GM12878 (cell line): ENCODE measurements at regions not wholly inside any gene's neighbourhood (a gene's known extent, or its start where the extent isn't known, plus 50 kb on each side); places are given as distances from the start of the nearest gene placed in this dataset.

Experiments used
- ATAC-seq: fragments of 200-7000 bp; cut with Tn5 transposase; 3 replicates; pipeline ENCODE4 v1.9.1; 2020; ENCODE audit warnings: mild to moderate bottlenecking, moderate library complexity
- BruUV-seq: library from RNA; stranded (reverse); fragments of 400-500 nt; replicated peaks from 2 replicates; lab custom pipeline; 2021; lab: Mats Ljungman, UMichigan
- CTCF ChIA-PET: fragments of 300-600 bp; sonication (Branson Sonifier 250); formaldehyde crosslinking; extraction: SDS; loops from one replicate; lab custom pipeline; 2021; ENCODE audit warnings: inconsistent platforms; lab: Yijun Ruan, JAX
- POLR2A ChIA-PET: fragments of 350-600 bp; formaldehyde crosslinking; extraction: SDS; loops from one replicate; lab custom pipeline; 2021; ENCODE audit warnings: inconsistent platforms; lab: Charles Lee
- RAD21 ChIA-PET: fragments of 300-600 bp; sonication (Branson Sonifier 250); formaldehyde crosslinking; loops from one replicate; lab custom pipeline; 2023; ENCODE audit warnings: antibody characterized with exemption; ENCODE audit not compliant: unreplicated experiment; lab: Charles Lee
- SMC1A ChIA-PET: fragments of 300-600 bp; sonication (Branson Sonifier 250); formaldehyde crosslinking; loops from one replicate; lab custom pipeline; 2023; ENCODE audit not compliant: unreplicated experiment, uncharacterized antibody; lab: Charles Lee
- DNase-seq: peaks from one replicate; pipeline ENCODE4 v3.0.0-alpha.2; 2011; ENCODE audit warnings: low read depth, low spot score
- FAIRE-seq: peaks from 3 replicates; lab custom pipeline; 2011; peaks lifted over from hg19 to GRCh38; lab: Jason Lieb, UNC
- H2AFZ ChIP-seq: 2 replicates; pipeline ENCODE4 v1.6.0; 2011; ENCODE audit warnings: low read depth, low read length, control low read depth; ENCODE audit not compliant: control insufficient read depth
- H3K27ac ChIP-seq: 2 replicates; pipeline ENCODE4 v1.5.1; 2011; ENCODE audit warnings: control low read depth; ENCODE audit not compliant: control insufficient read depth, insufficient read depth
- H3K27me3 ChIP-seq, 2 experiments: replicated peaks in 1 of 2; 2 replicates each; pipeline versions ENCODE4 v1.6.0 to v1.6.1; 2011; ENCODE audit warnings: low read length in 1 of 2; ENCODE audit not compliant: control insufficient read depth in 2 of 2, insufficient read depth in 2 of 2
- H3K36me3 ChIP-seq, 2 experiments: 2 replicates each; pipeline ENCODE4 v1.5.1; 2011; ENCODE audit warnings: low read length in 1 of 2; ENCODE audit not compliant: control insufficient read depth in 2 of 2, insufficient read depth in 2 of 2
- H3K4me1 ChIP-seq: 2 replicates; pipeline ENCODE4 v1.6.1; 2011; ENCODE audit warnings: mild to moderate bottlenecking, low read length, moderate library complexity, mixed read lengths; ENCODE audit not compliant: control insufficient read depth, insufficient read depth
- H3K4me2 ChIP-seq: 2 replicates; pipeline ENCODE4 v1.6.0; 2011; ENCODE audit warnings: control low read depth; ENCODE audit not compliant: control insufficient read depth, insufficient read depth
- H3K4me3 ChIP-seq: fragments of 200-600 bp; sonication (generic); 2 replicates; pipeline ENCODE4 v1.5.1; 2016
- H3K79me2 ChIP-seq: 2 replicates; pipeline ENCODE4 v1.6.0; 2011; ENCODE audit warnings: low read length; ENCODE audit not compliant: control insufficient read depth, insufficient read depth
- H3K9ac ChIP-seq: 2 replicates; pipeline ENCODE4 v1.8.0; 2011; ENCODE audit warnings: low read length, control low read depth, mixed read lengths; ENCODE audit not compliant: control insufficient read depth, insufficient read depth
- H3K9me3 ChIP-seq: replicated peaks from 3 replicates; pipeline ENCODE4 v1.5.1; 2011; ENCODE audit warnings: mild to moderate bottlenecking, low read length; ENCODE audit not compliant: control insufficient read depth, insufficient read depth
- H4K20me1 ChIP-seq: 2 replicates; pipeline ENCODE4 v1.6.0; 2011; ENCODE audit not compliant: control insufficient read depth, insufficient read depth
- BCL11A ChIP-seq: IDR thresholded peaks from 2 replicates; pipeline ENCODE4 v1.6.1; 2011; ENCODE audit warnings: low read depth, low read length
- GATAD2B ChIP-seq: fragments of 450-650 bp; conservative IDR thresholded peaks from 2 replicates; pipeline ENCODE4 v1.6.1; 2017; ENCODE audit warnings: low read depth, mild to moderate bottlenecking, moderate library complexity
- HCFC1 ChIP-seq: fragments of 150-350 bp; IDR thresholded peaks from 2 replicates; pipeline ENCODE4 v1.6.1; 2014; ENCODE audit warnings: low read length
- POLR2A ChIP-seq: IDR thresholded peaks from 2 replicates; pipeline ENCODE4 v1.6.1; 2011; ENCODE audit warnings: low read depth, mild to moderate bottlenecking, low read length
- RAD21 ChIP-seq: IDR thresholded peaks from 2 replicates; pipeline ENCODE4 v1.6.1; 2011; ENCODE audit warnings: mild to moderate bottlenecking, low read depth, low read length, moderate library complexity; ENCODE audit not compliant: insufficient read depth
- RELA ChIP-seq: fragments of 450-650 bp; IDR thresholded peaks from 2 replicates; pipeline ENCODE4 v1.8.0; 2014; ENCODE audit warnings: borderline replicate concordance; ENCODE audit not compliant: partially characterized antibody
- WGBS: methylation state at CpG from one replicate; pipeline ENCODE4 v1.1.6; 2016; ENCODE audit warnings: low lambda C conversion rate; ENCODE audit not compliant: insufficient replicate concordance, insufficient coverage; ENCODE audit errors: missing lambda C conversion rate; 5-methylcytosine and 5-hydroxymethylcytosine counted together
- in situ Hi-C: fragments of 300-500 bp; cut with MboI; formaldehyde crosslinking; loops from 9 replicates; pipeline ENCODE4 v1.14.3; 2018; ENCODE audit warnings: mixed read lengths
- intact Hi-C: fragments of 100-400 bp; cut with micrococcal nuclease; formaldehyde crosslinking; loops from one replicate; pipeline ENCODE4 v1.14.2; 2022; ENCODE audit not compliant: unreplicated experiment
- TF ChIP-seq, protein P1 (sequence below): IDR thresholded peaks from 2 replicates; pipeline ENCODE4 v1.6.1; 2011; ENCODE audit warnings: low read depth, mild to moderate bottlenecking, low read length, moderate library complexity, borderline replicate concordance; ENCODE audit errors: extremely low read depth
- TF ChIP-seq, protein P2 (sequence below): IDR thresholded peaks from 2 replicates; pipeline ENCODE4 v1.6.1; 2012; ENCODE audit warnings: low read depth, low read length, improper control_type of control experiment

DNA sequence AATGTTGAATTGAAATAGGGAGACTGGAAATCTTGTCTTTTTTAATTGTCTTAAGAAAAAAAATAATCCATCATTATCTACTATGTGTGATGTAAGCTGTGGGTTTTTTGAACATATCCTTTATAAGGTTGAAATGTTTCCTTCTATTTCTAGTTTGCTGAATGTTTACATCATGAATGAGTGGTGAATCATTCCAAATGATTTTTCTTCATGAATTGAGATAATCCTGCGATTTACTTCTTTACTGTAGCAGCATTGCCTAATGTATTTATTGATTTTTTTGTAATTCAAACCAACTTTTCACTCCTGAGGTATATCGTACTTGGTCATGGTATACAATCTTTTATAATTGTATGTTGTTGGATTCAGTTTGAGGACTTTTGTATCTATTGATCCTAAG lies 607.6 kb upstream of the PFKP start (continued):
- TF ChIP-seq HCFC1 = no peak
- TF ChIP-seq, protein P1, sequence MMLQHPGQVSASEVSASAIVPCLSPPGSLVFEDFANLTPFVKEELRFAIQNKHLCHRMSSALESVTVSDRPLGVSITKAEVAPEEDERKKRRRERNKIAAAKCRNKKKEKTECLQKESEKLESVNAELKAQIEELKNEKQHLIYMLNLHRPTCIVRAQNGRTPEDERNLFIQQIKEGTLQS = no peak
- no peak for TF ChIP-seq BCL11A
- TF ChIP-seq, protein P2, sequence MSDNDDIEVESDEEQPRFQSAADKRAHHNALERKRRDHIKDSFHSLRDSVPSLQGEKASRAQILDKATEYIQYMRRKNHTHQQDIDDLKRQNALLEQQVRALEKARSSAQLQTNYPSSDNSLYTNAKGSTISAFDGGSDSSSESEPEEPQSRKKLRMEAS = no peak

DNA sequence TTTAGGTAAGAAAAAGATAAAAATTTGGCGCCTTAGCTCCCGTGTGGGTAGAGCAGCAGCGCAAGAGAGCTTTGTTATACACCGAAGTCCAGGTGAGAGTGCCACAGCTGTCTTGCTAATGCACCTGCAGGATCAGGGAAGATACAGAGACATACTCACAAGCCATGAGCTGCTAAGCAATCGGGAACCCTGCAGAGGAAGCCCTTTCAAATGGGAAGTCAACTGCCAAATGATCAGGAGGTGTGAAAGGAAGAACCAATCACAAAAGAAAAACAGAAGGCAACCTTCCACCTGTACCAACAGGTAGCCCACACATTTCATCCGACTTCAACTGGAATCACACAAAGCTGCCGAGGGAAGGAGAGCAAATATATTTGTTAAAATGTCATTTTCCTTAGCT lies 610.5 kb upstream of the PFKP start:
- Histone ChIP-seq H3K9ac (no peak overlapping the region), H3K27me3 (no peaks in the 10 kb centered on the region), H3K27ac (no peak overlapping the region), H3K79me2 (no peaks in the 10 kb centered on the region), H3K9me3 (no peaks in the 10 kb centered on the region), H3K4me2 (no peak overlapping the region), H3K4me1 (no peaks in the 10 kb centered on the region), H3K4me3 (no peak overlapping the region), H2AFZ (no peak overlapping the region)
- no peak for FAIRE-seq
- intact Hi-C loops = no loop called here
- no peak for DNase-seq
- TF ChIP-seq RELA = no peak
- TF ChIP-seq RAD21 = no peak
- TF ChIP-seq POLR2A = no peak
- TF ChIP-seq GATAD2B = no peak
- TF ChIP-seq, all 136 proteins: peak for 0
- BruUV-seq = no TSS peak
- POLR2A ChIA-PET = no interaction called here
- Histone ChIP-seq H3K36me3 (no peaks in the 10 kb centered on the region), H4K20me1 (no peaks in the 10 kb centered on the region)
- 27% methylated on average over 7 of the region's 7 CpGs for WGBS
- CTCF ChIA-PET = no interaction called here
- ATAC-seq = no peak
- SMC1A ChIA-PET = no interaction called here
- RAD21 ChIA-PET = no interaction called here
- in situ Hi-C loops = no loop called here
